Stimulated activated CD4-positive, alpha-beta T cell treated with anti-CD3 and anti-CD28 coated beads, TNF-alpha, amount 100 ng/mL, for 1 hour (primary cell): ENCODE measurements at regions not wholly inside any gene's neighbourhood (a gene's known extent, or its start where the extent isn't known, plus 50 kb on each side); places are given as distances from the start of the nearest gene placed in this dataset.

Source experiments
- DNase-seq, 3 donors: peaks; one replicate each; pipeline ENCODE4 v3.0.0-alpha.2; 2020; ENCODE audit warnings: low read depth in 3 of 3, low spot score in 1 of 3

DNA sequence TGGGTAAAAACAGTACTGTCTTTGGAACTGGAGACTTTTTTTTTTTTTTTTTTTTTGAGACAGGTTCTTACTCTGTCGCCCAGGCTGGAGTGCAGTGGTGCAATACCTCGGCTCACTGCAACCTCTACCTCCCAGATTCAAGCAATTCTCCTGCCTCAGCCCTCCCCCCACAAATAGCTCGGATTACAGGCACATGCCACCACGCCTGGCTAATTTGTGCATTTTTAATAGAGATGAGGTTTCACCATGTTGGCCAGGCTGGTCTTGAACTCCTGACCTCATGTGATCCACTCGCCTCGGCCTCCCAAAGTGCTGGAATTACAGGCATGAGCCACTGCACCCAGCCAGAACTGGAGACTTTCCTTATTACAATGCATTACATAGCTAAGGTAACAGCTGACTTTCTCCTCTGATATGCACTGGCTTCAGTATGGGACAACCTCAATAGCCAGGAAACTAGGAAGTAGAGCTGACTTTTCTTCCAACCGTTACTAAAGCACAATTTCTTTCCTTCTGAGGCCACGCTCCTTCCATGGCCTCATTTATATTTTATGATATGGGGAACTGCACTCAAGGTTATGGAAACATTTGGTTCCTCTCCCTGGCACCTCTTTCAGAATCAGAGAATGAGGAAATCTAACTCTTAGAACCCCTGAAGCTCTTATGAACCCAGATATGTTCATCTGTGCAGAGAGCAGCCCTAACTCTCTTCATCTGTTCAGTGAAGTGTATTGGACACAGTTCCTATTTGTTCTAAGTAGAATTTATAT, 53.5 kb upstream of the FAM9B start:
- DNase-seq: no peak

DNA sequence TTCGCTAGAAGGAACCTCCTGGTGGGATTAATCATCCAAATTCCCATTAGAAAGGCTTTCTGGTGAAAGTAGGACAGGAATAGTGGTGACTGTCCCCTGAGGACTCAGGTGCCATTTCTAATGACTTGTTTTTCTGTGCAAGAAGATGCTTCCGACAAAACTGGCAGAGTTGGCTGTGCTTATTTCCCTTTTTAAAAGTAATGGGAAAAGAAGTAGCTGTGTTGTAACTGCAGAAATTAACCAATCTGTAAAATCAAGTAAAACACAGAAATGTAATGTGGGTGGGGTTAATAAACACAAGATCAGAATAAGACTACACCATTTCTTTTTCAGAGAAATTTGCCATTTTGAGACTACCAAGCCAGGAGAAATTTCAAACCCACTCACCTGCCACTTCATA, 55.0 kb upstream of the FAM9B start:
- DNase-seq: no peak

GRCh38 chrX:9090766-9091165, 56.8 kb upstream of the FAM9B start:
- no peak for DNase-seq

DNA sequence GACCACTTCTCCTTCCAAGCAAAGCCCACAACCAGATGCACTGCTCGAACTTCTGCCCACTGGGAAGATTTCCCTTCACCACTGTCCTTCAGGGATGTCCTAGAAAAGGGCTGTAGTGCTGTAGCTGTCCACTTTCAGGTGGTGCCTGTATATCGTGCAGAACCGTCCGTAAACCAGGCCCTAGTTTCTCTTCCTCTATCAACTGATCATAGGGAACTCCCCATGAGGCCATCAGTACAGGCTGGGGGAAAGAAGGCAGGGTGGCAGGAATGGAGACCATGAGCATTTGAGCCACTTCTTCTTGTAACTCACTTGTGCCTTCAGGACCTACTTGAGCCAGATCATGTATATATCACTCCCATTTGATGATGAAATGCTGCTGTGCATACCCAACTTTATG, 57.3 kb upstream of the FAM9B start:
- DNase-seq: no peak

DNA sequence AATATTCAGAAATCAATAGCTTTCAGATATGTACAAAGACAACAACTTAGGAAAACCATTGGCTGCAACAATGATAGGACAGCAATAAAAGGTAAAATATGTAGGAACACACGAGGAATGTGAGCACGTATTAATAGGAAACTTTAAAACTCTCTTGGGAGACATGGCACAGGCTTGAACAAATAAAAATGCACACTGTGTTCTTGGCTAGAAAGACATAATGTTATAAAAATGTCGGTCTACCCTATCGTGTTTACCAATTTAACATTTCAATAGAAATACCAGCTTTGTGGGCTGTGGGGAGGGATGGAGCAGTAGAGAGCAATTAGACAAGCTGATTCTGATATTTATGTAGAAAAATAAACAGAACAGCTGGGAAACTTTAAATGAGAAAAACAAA, 69.0 kb upstream of the FAM9B start:
- no peak for DNase-seq

- DNase-seq: no peak
Observed at GRCh38 chrX:9108054-9108453, 74.1 kb upstream of the FAM9B start.

- DNase-seq: no peak
Observed at GRCh38 chrX:9110808-9111207, 76.9 kb upstream of the FAM9B start.

- DNase-seq: no peak
Observed at GRCh38 chrX:9114245-9114644, 80.3 kb upstream of the FAM9B start.

GRCh38 chrX:9117851-9118250, 83.9 kb upstream of the FAM9B start:
- DNase-seq: no peak

DNA sequence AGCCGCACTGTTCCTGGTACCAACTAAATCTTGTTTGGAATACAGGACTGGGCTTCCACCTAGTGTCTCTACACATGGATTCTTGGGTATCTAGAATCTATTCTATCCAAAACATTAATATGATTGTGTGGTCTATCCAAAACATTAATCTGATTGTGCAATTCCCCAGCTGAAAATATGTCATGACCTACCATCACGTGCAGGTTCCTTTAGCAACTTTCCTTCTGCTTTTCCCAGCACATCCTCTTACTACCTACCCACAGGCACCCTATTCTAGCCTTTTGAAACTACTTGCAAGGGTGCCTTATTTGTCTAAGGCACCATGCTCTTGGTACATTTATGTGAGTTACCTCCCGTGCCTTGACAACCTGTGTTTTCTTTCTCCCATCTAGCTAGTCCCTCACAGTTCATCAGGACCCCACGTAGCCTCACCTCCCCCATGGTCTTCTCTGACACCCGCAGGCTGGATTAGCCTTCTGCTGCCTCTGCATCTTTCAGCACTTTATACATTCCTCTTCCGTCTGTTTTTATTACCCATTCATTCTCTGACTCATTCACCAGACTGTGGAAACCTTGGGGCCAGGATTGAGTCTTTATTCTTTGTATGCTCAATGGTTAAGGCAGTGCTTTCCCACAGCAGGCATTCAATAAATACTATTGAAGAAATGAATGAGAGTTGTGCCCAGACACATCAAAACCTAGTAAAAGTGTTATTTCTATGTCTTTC, 88.8 kb upstream of the FAM9B start:
- no peak for DNase-seq

GRCh38 chrX:9127986-9128385, 94.1 kb upstream of the FAM9B start:
- no peak for DNase-seq

- DNase-seq: no peak
Observed at GRCh38 chrX:9130031-9130430, 96.1 kb upstream of the FAM9B start.

DNA sequence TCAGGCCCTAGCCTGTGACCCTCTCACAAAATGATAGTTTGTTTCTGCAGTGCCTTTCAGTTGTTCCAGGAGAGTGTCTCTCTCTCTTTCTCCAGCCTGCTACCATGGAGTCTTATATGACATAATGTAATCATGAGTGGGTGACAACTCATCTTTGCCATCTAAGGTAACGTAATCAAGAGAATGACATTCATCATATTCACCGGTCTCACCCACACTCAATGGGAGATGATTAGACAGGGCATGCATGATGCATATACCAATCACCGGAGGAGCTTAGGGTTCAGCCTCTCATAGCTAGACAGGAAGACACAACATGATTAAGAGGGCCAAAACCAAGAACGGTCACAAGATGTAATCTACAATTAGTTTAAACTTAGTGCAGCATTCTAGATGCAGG, 97.1 kb upstream of the FAM9B start:
- no peak for DNase-seq

DNA sequence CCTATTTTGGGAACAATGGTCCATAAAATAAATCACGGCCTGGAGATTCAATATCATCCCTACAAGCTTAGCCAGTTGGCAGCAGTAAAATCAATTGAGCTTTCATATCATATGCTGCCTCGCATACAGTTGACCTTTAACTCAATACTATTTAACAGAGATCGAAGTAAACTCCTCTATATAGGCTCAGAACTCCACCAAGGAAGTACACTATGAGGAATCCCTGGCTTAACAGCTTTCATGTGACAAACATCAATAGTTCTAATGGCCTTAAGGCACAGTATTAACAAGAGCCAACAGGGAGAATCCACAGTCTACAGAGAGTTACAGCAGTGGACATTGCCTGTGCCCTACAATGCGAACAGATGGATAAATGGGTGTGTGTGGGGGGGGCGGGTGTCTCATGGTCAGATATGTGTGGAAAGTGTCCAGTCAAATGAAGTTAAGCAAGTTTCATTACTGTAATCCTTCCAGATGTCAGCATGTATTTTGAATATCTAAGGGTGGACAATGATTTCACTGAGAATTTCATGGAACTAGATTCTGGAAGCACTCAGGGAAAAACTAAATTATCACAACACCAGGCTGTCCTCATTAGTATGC, 98.2 kb upstream of the FAM9B start:
- no peak for DNase-seq

DNA sequence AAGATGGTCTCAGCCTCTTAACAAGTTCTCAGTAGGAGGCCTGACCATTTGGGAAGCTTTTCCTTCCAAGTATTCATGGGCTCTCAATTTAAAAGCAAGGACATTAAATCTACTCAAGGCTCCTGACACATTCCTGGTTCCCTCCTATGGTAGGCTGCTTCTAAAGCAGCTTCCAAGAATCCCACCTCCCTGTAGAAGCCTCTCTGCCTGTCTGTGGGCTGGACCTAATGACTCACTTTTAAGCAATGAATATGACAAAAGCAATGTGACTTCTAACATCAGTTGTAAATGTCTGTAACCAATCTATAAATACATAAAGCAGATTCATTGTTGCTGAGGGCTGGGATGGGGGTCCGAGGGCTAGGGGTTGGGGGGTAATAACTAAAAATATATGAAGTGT, 99.5 kb upstream of the FAM9B start:
- DNase-seq: no peak

GRCh38 chrX:9134366-9134765, 100.4 kb upstream of the FAM9B start:
- no peak for DNase-seq

DNA sequence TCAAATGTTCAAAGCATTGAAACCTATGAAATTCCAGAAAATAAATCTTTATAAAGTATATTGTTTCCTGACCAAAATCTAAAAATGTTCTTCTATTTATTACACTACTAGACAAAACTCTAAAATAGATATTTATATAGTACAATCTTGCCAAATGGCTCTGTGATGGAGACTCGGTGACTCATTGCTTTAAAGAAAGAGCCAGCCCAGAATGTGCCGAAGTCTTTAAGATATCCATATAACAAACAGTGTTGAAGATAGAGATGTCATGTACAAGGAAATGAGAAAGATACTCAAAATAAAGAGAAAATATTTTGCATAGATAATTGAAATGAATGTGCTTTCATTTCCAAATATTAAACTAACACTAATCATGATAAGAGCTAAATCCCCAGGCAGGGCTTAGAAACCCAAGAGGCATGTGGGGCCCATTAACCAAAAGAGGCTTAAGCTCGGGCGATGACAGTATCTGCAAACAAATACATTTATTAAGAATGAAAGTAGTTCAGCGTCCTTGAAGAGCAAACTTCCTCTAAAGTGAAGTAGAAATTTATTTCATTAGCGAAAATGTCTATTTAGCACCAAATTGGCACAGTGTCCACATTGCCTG, 102.1 kb upstream of the FAM9B start:
- no peak for DNase-seq

GRCh38 chrX:9137152-9137551, 103.2 kb upstream of the FAM9B start:
- DNase-seq: no peak

GRCh38 chrX:9141496-9141895, 107.6 kb upstream of the FAM9B start:
- no peak for DNase-seq

DNA sequence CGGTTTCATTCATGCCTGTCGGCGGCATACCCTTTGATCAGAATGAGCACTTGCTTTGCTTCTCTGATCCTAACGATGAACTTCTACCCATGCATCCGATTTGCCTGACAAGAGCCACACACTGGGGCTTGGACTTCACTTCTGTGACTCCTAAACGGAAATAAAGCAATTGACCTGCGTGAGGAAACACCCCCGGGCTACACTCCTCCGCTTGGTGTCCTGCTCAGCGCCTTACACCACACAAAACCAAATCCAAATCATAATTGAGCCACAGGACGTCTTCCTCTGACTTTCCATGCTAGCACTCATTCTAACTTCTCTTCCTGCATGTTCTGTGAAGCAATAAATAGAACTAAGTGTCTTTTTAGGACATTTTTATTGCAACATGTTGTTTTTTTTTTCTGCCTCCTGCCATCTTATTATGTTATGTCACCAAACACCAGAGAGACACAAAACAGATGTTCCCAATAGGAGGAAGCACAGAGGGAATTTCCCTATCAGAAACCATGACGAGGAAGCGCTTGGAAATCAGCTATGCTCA, 110.8 kb upstream of the FAM9B start:
- DNase-seq: no peak

DNA sequence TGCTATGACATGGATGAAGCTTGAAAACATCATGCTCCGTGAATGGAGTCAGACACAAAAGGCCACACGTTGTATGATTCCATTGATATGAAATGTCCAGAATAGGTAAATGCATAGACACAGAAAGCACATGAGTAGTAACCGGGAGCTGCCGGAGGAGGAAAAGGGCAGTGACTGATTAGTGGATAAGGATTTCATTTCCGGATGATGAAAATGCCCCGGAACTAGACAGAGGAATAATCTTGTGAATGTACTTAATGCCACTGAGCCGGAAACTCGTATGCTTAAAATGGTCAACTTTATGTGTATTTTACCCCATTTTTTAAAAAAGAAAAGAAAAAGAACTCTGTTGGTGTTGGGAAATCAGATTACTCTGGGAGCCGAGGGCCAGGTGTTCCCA, 112.7 kb upstream of the FAM9B start:
- DNase-seq: no peak

DNA sequence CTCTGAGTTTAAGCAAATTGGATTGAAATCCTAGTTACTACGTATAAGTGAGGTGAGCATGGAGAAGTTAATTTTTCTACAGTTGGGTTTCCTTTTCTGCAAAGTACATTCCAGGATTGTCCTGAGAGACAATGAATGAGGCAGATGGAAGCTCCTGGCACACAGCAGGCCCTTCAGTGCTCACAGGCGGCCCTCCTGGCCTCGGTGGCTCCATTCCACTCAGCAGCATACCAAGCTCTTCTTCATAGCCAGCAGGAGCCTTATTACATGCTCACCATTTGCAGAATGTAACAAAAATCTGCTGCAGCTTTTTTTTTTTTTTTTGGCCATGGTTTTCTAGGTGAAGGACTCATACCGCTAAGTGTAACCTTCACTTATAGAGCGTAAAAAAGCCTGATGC, 113.2 kb upstream of the FAM9B start:
- DNase-seq: no peak
